Pulmonary artery endothelial cell (primary cell): ENCODE measurements at regions not wholly inside any gene's neighbourhood (a gene's known extent, or its start where the extent isn't known, plus 50 kb on each side); places are given as distances from the start of the nearest gene placed in this dataset.

ENCODE experiments used
- DNase-seq: peaks from one replicate; pipeline ENCODE4 v3.0.0-alpha.2; 2011; ENCODE audit warnings: low read depth, low spot score

DNA sequence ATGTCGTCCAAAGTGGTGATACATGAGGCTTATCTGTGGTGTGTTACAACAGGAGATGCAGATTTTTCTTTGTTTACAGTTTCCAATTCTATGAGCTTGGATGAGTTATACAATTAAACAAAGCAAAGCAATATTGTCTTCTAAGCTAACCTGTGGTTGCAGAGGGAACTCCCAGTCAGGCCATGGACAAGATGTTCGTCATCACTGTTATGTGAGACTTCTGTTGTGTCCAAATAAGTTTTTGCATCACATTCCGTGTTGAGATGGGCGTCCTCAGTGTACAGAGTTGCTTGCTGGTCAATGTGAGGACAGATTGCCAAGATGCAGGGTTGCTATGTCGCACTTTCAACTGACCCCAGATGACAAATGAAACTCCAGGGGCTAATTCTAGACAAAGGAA, 189.3 kb downstream of the IRF8 start:
- DNase-seq = no peak

- no peak for DNase-seq
Observed at GRCh38 chr16:86088816-86089215, 189.9 kb downstream of the IRF8 start.

GRCh38 chr16:86089334-86089900, 190.5 kb downstream of the IRF8 start:
- DNase-seq = no peak

GRCh38 chr16:86089991-86090390, 191.0 kb downstream of the IRF8 start:
- DNase-seq = no peak

- DNase-seq = no peak
Observed at GRCh38 chr16:86090461-86091170, 191.7 kb downstream of the IRF8 start.

DNA sequence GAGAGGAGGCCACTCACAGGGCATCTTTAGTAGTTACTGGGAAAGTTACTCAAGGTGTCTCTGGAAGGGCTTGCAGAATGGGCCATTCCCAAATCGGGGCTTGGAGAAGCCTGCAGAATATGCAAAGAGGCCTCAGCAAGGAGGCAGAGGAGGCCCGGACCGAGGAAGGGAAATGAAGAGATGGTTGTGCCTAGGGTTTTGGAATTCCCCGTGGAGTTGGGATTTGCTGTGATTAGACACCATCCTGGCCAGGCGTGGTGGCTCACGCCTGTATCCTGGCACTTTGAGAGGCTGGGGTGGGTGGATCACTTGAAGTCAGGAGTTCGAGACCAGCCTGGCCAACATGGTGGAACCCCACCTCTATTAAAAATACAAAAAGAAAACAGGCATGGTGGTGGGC, 193.0 kb downstream of the IRF8 start:
- DNase-seq = no peak

GRCh38 chr16:86092586-86093480, 193.9 kb downstream of the IRF8 start:
- DNase-seq = no peak

DNA sequence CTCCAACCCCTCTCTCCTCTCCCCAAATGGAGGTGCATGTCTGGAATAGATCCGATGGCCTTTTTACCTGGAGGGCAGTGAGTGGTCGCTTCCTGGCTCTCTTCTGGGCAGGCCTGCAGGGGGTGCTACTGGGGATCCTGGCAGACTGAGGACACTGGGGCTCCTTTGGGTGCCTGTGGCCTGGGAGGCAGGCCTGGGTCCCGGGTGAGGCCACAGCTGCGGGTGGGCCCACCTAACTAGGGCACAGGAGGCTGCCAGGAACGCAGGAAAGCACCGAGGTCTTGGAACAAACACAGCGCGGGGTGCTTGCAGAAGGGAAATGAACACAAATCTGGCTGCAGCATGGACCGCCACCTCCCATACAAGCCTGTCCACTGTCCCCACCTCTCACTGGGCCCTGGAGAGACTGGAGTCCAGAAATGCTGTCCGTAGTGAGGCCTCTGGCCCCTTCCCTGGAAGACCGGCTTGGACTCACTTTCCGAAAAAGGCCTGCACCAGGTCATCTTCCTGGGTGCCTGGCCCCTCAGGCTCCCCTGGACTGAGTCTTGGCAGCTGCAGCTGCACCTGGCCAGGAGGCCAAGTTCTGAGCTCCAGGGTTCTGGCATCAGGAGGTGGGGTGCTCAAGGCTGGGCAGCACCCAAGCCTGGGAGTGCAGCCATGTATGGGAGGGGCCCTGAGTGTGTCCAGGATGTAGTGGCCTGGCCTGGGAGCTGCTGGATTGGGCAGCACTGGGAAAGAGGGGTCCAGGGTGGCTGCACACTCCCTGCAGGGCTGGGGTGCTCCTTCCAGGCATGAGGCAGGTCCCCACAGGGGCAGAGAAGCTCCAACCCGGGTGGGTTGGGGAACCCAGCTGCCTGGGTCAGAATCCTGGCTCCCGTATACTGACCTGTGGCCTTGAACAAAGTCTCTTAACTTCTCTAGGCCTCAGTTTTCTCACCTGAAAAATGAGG, 195.1 kb downstream of the IRF8 start:
- no peak for DNase-seq

DNA sequence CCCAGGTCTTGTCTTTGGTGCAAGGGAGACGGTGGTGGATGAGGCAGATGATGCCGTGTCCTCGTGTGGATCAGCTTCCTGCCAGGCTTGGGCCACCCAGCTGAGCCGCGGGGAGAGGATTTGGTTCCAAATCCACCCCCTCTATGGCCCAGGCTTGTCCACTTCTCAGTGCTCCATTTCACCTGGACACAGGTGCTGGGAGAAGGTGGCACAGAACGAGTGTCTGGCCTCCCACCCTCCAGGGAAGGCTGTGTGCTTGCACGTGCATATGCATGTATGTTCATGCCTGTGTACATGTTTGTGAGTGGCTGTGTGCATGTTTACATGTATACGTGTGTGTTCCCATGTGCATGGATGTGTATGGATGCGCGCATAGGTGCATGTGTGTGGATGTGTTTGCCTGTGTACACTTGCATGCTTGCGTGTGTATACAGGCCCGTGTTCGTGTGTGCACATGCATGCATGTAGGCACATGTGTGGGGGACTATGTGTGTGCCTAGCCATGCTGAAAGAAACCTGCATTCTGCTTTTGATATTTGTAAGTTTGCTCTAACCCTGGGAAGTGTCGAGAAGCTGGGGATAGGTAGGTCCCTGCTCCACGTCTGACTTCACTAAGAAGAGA, 196.3 kb downstream of the IRF8 start:
- DNase-seq = no peak

DNA sequence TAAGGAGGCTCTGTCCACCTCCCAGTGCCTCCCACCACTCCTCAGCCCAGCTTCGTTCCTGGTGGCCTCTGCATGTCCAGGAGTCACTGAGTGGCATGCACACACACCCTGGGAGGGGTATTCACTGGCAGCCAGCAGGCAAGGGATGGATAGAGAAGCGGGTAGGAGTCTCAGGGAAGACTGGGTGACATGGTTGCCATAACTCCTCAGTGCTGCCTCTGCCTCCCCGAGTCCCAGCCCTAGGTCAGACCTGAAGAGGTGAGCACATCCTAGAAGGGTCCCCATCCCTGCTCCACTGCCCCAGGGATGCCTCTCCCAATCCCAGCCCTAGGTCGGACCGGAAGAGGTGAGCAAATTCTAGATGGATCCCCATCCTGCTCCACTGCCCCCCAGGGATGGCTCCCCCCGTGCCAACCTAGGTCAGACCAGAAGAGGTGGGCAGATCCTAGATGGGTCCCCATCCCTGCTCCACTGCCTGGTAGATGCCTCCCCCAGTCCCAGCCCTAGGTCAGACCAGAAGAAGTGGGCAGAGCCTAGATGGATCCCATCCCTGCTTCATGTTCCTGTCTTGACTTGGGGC, 197.0 kb downstream of the IRF8 start:
- no peak for DNase-seq

DNA sequence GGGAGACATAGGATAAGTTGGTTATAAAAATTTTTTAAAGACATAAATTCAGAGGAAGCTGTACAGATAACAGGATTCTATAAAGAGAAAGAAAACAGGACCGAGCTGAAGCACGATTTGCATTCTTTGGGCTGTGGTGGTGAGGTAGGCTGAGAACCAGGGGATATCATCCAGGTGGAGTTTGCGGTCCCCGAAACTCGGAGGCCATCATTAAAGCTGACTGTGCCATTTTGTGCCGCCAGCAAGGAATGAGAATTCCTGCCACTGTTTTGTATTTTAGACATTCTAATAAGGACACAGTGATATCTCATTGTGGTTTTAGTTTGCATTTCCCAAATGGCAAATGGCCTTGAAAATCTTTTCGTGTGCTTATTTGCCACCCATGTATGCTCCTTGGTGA, 197.9 kb downstream of the IRF8 start:
- no peak for DNase-seq

DNA sequence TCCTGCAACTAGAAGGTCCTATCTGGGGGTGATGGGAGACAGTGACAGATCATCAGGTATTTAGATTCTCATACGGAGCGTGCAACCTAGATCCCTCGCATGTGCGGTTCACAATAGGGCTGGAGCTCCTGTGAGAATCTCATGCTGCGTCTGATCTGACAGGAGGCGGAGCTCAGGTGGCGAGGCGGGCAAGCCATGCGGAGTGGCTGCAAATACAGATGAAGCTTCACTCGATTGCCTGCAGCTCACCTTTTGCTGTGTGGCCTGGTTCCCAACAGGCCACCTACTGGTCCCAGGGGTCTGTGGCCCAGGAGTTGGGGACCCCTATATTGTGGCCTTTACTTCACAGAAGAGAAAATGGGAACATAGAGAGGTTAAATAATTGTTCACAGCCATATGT, 200.4 kb downstream of the IRF8 start:
- no peak for DNase-seq

DNA sequence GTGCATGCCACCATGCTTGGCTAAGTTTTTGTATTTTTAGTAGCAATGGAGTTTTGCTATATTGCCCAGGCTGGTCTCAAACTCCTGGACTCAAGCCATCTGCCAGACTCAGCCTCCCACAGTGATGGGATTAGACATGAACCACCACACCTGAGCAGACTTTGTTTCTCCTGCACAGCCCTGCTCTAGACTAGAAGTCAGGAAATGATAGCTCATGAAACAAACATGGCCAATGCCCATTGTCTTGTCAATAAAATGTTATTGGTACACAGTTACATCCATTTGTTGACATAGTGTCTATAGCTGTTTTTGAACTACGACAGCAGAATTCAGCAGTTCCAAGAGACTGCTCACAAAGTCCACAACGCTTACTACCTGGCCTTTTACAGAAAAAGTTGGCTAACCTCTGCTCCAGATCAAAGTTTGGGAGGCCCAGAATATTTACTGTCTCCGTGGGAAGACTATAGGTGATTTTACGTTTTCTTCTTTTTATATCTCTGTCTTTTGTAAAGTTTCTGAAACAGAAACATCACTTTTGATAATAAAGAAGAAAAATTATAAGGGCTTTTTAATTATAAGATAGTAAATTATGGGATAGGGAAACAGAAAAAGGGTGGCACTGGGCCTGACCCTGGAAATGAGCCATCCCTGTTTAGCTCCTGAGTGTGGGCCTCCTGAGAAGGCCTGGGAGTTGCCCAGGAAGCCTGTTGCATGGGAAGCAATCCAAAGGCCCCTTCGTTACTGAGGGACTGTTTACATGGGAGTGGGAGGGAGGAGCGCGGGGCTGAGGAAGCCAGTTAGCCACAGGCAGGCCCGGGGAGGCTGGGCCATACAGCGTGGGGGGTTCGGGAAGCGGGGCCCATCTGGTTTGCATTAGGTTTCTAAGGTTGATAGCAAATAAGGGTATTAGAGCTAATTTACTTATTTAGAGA, 201.5 kb downstream of the IRF8 start:
- no peak for DNase-seq

GRCh38 chr16:86101137-86101896, 202.4 kb downstream of the IRF8 start:
- no peak for DNase-seq

GRCh38 chr16:86101897-86102157, 202.9 kb downstream of the IRF8 start:
- DNase-seq = no peak

- no peak for DNase-seq
Observed at GRCh38 chr16:86103320-86103719, 204.4 kb downstream of the IRF8 start.

DNA sequence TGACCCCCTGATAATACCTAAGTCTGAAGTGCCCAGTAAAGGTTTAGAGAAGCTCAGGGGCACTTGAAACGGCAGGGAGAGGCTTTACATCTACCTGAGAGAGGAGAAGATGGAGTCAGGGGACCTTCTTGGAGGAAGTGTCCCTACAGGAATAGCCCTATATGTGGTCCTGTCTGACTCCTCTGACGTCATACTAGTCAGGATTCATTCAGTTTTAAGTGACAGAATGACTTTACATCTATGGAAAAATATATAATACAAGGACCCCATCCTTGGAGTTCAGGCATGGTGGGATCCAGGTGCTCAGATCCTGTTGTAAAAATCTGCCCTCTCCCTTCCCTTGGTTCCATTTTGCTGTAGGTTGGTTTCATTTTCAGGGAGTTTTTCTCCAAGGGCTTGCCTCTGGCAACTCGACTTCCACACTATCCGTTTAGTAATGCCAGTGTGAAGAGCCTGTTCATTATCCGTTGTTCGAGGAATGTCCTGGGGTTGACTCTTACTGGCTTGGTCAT, 205.6 kb downstream of the IRF8 start:
- no peak for DNase-seq

- no peak for DNase-seq
Observed at GRCh38 chr16:86107215-86107825, 208.4 kb downstream of the IRF8 start.
